ENCODE measurements at regions not wholly inside any gene's neighbourhood (a gene's known extent, or its start where the extent isn't known, plus 50 kb on each side); places are given as distances from the start of the nearest gene placed in this dataset.

DNA sequence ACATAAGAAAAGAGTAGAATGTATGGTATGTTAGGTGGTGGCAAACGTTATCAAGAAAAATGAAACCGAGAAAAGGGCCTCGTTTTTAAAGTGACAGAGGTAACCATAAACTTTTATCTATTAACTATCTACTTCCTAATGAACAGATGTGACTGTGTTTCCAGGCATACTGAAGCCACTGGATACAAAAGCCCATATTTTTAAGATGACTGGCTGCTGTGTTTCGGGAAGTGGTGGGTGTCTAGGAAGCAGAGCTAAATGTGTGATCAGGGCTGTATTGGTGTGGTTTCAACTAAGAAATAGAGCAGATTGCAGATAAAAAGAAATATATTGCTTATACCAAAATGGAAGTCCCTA is 71.8 kb downstream of the CHRM3 start:
- Histone ChIP-seq H3K4me2 (ENCODE audit: extremely low read depth, insufficient read depth, low read length) (no peak overlapping the region), H3K4me3 (replicated peaks in 1 of 4; ENCODE audit: control extremely low read depth in 1 of 4, insufficient read depth in 1 of 4, low read depth in 3 of 4, low read length in 4 of 4) (no peak overlapping the region), H2AFZ (ENCODE audit: low read length) (no peak overlapping the region), H3K4me1 (ENCODE audit: control insufficient read depth, extremely low read depth, insufficient read depth, low read length) (no peaks in the 10 kb centered on the region), H3K27me3 (ENCODE audit: control insufficient read depth, insufficient read depth, low read length) (no peaks in the 10 kb centered on the region), H3K79me2 (ENCODE audit: control insufficient read depth, insufficient read depth, low read length) (no peaks in the 10 kb centered on the region), H3K9me3 (ENCODE audit: control insufficient read depth, insufficient read depth, low read depth, low read length) (no peaks in the 10 kb centered on the region), H3K9ac (ENCODE audit: insufficient read depth, low read length) (no peak overlapping the region), H3K27ac (ENCODE audit: insufficient read depth, low read length) (no peak overlapping the region), H3K36me3 (ENCODE audit: control insufficient read depth, insufficient read depth, low read length) (no peaks in the 10 kb centered on the region), H4K20me1 (ENCODE audit: control insufficient read depth, extremely low read depth, insufficient read depth, low read length) (no peaks in the 10 kb centered on the region)
- DNase-seq (ENCODE audit: low read depth in 2 of 2) = peak in 1 of 2 donors; percentile 26
- TF ChIP-seq EZH2 (IDR thresholded peaks at IDR 0.05; ENCODE audit: low read length, missing control alignments) (no peak), CTCF (conservative IDR thresholded peaks at IDR 0.05 in 1 of 2, IDR thresholded peaks at IDR 0.05 in 1 of 2; ENCODE audit: low read depth in 1 of 2, low read length in 2 of 2) (no peak)

DNA sequence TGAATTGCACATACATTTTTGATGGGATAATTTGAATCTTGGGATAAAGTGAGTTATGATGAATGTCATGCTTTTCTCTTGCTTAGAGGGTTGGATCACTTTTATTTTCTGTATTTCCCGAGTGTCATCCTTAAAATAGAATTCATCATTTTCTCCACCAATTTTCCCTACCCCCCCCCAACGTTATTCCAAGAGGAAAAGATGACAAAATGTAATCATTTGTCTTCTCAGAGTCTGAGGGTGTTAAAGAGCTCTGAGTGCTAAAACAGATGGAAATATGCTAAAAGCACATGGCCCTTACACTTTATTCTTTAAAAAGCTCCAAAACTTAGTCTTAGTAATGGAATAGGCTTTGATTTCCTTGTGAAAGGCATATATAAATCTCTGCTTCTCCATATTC is 81.4 kb downstream of the CHRM3 start:
- Histone ChIP-seq H2AFZ (ENCODE audit: low read length) (no peak overlapping the region), H3K4me3 (replicated peaks in 1 of 4; ENCODE audit: control extremely low read depth in 1 of 4, insufficient read depth in 1 of 4, low read depth in 3 of 4, low read length in 4 of 4) (no peak overlapping the region), H3K36me3 (ENCODE audit: control insufficient read depth, insufficient read depth, low read length) (no peaks in the 10 kb centered on the region), H4K20me1 (ENCODE audit: control insufficient read depth, extremely low read depth, insufficient read depth, low read length) (no peaks in the 10 kb centered on the region), H3K27ac (ENCODE audit: insufficient read depth, low read length) (no peak overlapping the region), H3K4me1 (ENCODE audit: control insufficient read depth, extremely low read depth, insufficient read depth, low read length) (no peaks in the 10 kb centered on the region), H3K9me3 (ENCODE audit: control insufficient read depth, insufficient read depth, low read depth, low read length) (no peaks in the 10 kb centered on the region), H3K79me2 (ENCODE audit: control insufficient read depth, insufficient read depth, low read length) (no peaks in the 10 kb centered on the region), H3K4me2 (ENCODE audit: extremely low read depth, insufficient read depth, low read length) (no peak overlapping the region), H3K9ac (ENCODE audit: insufficient read depth, low read length) (no peak overlapping the region), H3K27me3 (ENCODE audit: control insufficient read depth, insufficient read depth, low read length) (no peaks in the 10 kb centered on the region)
- no peak for TF ChIP-seq EZH2 (IDR thresholded peaks at IDR 0.05; ENCODE audit: low read length, missing control alignments)
- no peak for TF ChIP-seq CTCF (conservative IDR thresholded peaks at IDR 0.05 in 1 of 2, IDR thresholded peaks at IDR 0.05 in 1 of 2; ENCODE audit: low read depth in 1 of 2, low read length in 2 of 2)
- no peak for DNase-seq (ENCODE audit: low read depth in 2 of 2)

DNA sequence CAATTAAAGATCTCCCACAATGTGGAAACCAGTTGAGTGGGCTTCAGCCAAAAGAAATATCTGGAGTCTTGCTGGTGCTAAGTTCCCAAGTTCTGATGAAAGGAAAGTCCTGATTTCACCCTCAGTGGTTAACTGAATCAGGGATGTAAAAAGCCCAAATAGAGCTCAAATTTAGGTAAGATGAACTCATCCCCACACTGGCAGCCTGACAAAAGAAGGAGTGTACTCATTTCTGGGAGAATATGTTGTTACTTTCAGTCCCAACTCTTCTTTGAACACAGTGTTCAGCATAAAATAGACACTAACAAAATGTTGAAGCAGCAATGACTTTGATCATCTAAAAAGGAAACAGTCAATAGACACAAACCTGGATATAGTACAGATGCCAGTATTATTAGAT is 91.7 kb downstream of the CHRM3 start:
- no peak for TF ChIP-seq EZH2 (IDR thresholded peaks at IDR 0.05; ENCODE audit: low read length, missing control alignments)
- TF ChIP-seq CTCF (conservative IDR thresholded peaks at IDR 0.05 in 1 of 2, IDR thresholded peaks at IDR 0.05 in 1 of 2; ENCODE audit: low read depth in 1 of 2, low read length in 2 of 2) = no peak
- Histone ChIP-seq H3K27me3 (ENCODE audit: control insufficient read depth, insufficient read depth, low read length) (no peaks in the 10 kb centered on the region), H3K9ac (ENCODE audit: insufficient read depth, low read length) (no peak overlapping the region), H3K4me3 (replicated peaks in 1 of 4; ENCODE audit: control extremely low read depth in 1 of 4, insufficient read depth in 1 of 4, low read depth in 3 of 4, low read length in 4 of 4) (no peak overlapping the region), H2AFZ (ENCODE audit: low read length) (no peak overlapping the region), H3K27ac (ENCODE audit: insufficient read depth, low read length) (no peak overlapping the region), H3K4me1 (ENCODE audit: control insufficient read depth, extremely low read depth, insufficient read depth, low read length) (no peaks in the 10 kb centered on the region), H3K36me3 (ENCODE audit: control insufficient read depth, insufficient read depth, low read length) (no peaks in the 10 kb centered on the region), H3K9me3 (ENCODE audit: control insufficient read depth, insufficient read depth, low read depth, low read length) (no peaks in the 10 kb centered on the region), H3K79me2 (ENCODE audit: control insufficient read depth, insufficient read depth, low read length) (no peaks in the 10 kb centered on the region), H4K20me1 (ENCODE audit: control insufficient read depth, extremely low read depth, insufficient read depth, low read length) (no peaks in the 10 kb centered on the region), H3K4me2 (ENCODE audit: extremely low read depth, insufficient read depth, low read length) (no peak overlapping the region)
- no peak for DNase-seq (ENCODE audit: low read depth in 2 of 2)
